Calu3 (cell line): ENCODE measurements at regions not wholly inside any gene's neighbourhood (a gene's known extent, or its start where the extent isn't known, plus 50 kb on each side); places are given as distances from the start of the nearest gene placed in this dataset.

Source experiments
- BruUV-seq: library from RNA; stranded (reverse); fragments of 400-500 nt; replicated peaks from 2 replicates; lab custom pipeline; 2021; lab: Mats Ljungman, UMichigan
- CTCF ChIA-PET: fragments of 300-600 bp; sonication (Branson Sonifier 250); formaldehyde crosslinking; loops from one replicate; lab custom pipeline; 2022; ENCODE audit warnings: antibody characterized with exemption; lab: Charles Lee
- DNase-seq: peaks from one replicate; pipeline ENCODE4 v3.0.0; 2022
- H3K27ac Mint-ChIP-seq: one replicate; pipeline ENCODE4 v1.8.0; 2022; ENCODE audit warnings: mixed read lengths; ENCODE audit not compliant: unreplicated experiment
- H3K27me3 Mint-ChIP-seq: one replicate; pipeline ENCODE4 v1.8.0; 2022; ENCODE audit warnings: mixed read lengths; ENCODE audit not compliant: unreplicated experiment
- H3K36me3 Mint-ChIP-seq: one replicate; pipeline ENCODE4 v1.8.0; 2022; ENCODE audit warnings: mild to moderate bottlenecking, moderate library complexity, mixed read lengths; ENCODE audit not compliant: insufficient read depth, unreplicated experiment
- H3K4me1 Mint-ChIP-seq: one replicate; pipeline ENCODE4 v1.8.0; 2022; ENCODE audit warnings: mild to moderate bottlenecking, low read depth, mixed read lengths; ENCODE audit not compliant: unreplicated experiment
- H3K4me3 Mint-ChIP-seq: one replicate; pipeline ENCODE4 v1.8.0; 2022; ENCODE audit warnings: mild to moderate bottlenecking, low read depth, moderate library complexity, mixed read lengths; ENCODE audit not compliant: unreplicated experiment
- H3K9me3 Mint-ChIP-seq: one replicate; pipeline ENCODE4 v1.8.0; 2022; ENCODE audit warnings: low read depth, mixed read lengths; ENCODE audit not compliant: unreplicated experiment
- intact Hi-C: fragments of 100-400 bp; cut with micrococcal nuclease; formaldehyde crosslinking; loops from one replicate; pipeline ENCODE4 v1.10.0; 2022; ENCODE audit not compliant: unreplicated experiment
- TF ChIP-seq, protein P1 (sequence below): fragments of 200-600 bp; IDR thresholded peaks from one replicate; pipeline ENCODE4 v1.8.0; 2022; ENCODE audit warnings: antibody characterized with exemption; ENCODE audit not compliant: unreplicated experiment

DNA sequence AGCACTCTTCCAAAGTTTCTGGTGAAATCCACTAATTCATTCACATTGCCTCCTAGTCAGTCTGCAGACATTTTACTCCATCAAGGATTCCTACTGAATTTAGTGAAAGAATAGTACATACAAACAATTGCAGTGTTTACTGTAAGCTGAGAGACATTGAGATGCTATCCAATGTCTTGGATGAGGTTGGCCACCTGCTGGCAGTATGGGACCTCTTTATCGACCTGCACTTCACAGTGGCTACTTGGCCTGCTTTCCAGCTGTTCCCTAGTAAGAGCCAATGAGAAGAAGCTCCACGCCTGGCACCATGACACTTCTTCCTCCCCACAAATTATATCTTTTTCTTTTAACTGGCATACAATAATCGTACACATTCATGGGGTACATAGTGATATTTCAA lies 51.5 kb upstream of the LRIF1 start:
- no TSS peak for BruUV-seq
- Mint-ChIP-seq H3K4me1 (no peaks in the 10 kb centered on the region), H3K36me3 (no peaks in the 10 kb centered on the region), H3K9me3 (peaks cover 6% of the 10 kb centered on the region), H3K27ac (no peak overlapping the region), H3K27me3 (no peaks in the 10 kb centered on the region), H3K4me3 (no peak overlapping the region)
- TF ChIP-seq, protein P1, sequence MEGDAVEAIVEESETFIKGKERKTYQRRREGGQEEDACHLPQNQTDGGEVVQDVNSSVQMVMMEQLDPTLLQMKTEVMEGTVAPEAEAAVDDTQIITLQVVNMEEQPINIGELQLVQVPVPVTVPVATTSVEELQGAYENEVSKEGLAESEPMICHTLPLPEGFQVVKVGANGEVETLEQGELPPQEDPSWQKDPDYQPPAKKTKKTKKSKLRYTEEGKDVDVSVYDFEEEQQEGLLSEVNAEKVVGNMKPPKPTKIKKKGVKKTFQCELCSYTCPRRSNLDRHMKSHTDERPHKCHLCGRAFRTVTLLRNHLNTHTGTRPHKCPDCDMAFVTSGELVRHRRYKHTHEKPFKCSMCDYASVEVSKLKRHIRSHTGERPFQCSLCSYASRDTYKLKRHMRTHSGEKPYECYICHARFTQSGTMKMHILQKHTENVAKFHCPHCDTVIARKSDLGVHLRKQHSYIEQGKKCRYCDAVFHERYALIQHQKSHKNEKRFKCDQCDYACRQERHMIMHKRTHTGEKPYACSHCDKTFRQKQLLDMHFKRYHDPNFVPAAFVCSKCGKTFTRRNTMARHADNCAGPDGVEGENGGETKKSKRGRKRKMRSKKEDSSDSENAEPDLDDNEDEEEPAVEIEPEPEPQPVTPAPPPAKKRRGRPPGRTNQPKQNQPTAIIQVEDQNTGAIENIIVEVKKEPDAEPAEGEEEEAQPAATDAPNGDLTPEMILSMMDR, result no peak
- DNase-seq, result no peak
- intact Hi-C loops, result no loop called here
- CTCF ChIA-PET, result no interaction called here
